Liver (tissue), 3 donors: ENCODE measurements at regions not wholly inside any gene's neighbourhood (a gene's known extent, or its start where the extent isn't known, plus 50 kb on each side); places are given as distances from the start of the nearest gene placed in this dataset.

Experiments
- EGR1 ChIP-seq, 2 donors: IDR thresholded peaks; 2 replicates each; pipeline ENCODE4 v1.6.1; 2016 to 2018; ENCODE audit warnings: antibody characterized with exemption in 2 of 2, low read depth in 2 of 2
- HNF4G ChIP-seq: IDR thresholded peaks from 2 replicates; pipeline ENCODE4 v1.6.1; 2016; ENCODE audit warnings: antibody characterized with exemption
- JUND ChIP-seq, 2 donors: IDR thresholded peaks; 2 replicates each; pipeline ENCODE4 v1.6.1; 2016; ENCODE audit warnings: antibody characterized with exemption in 2 of 2
- NR2F2 ChIP-seq: IDR thresholded peaks from 2 replicates; pipeline ENCODE4 v1.6.1; 2016; ENCODE audit warnings: antibody characterized with exemption
- RAD21 ChIP-seq, 2 donors: IDR thresholded peaks; 2 replicates each; pipeline ENCODE4 v1.6.1; 2016; ENCODE audit warnings: antibody characterized with exemption in 2 of 2, mild to moderate bottlenecking in 2 of 2
- RXRA ChIP-seq, 2 donors: IDR thresholded peaks; 2 replicates each; pipeline ENCODE4 v1.6.1; 2017 to 2018; ENCODE audit warnings: antibody characterized with exemption in 2 of 2, mild to moderate bottlenecking in 1 of 2
- SP1 ChIP-seq: IDR thresholded peaks from 2 replicates; pipeline ENCODE4 v1.6.1; 2018; ENCODE audit warnings: antibody characterized with exemption, mild to moderate bottlenecking
- TAF1 ChIP-seq: conservative IDR thresholded peaks from 2 replicates; pipeline ENCODE4 v1.6.1; 2016; ENCODE audit warnings: antibody characterized with exemption, mild to moderate bottlenecking
- TF ChIP-seq, protein P1 (sequence below): fragments of 150-350 bp; IDR thresholded peaks from 2 replicates; pipeline ENCODE4 v1.5.1; 2017; ENCODE audit warnings: improper control_type of control experiment, low read depth, low read length; ENCODE audit not compliant: missing input control
- TF ChIP-seq, protein P2 (sequence below): IDR thresholded peaks from 2 replicates; pipeline ENCODE4 v1.6.1; 2016; ENCODE audit warnings: antibody characterized with exemption, mild to moderate bottlenecking
- TF ChIP-seq, protein P3 (sequence below): IDR thresholded peaks from 2 replicates; pipeline ENCODE4 v1.6.1; 2016; ENCODE audit warnings: antibody characterized with exemption
- TF ChIP-seq, protein P4 (sequence below): IDR thresholded peaks from 2 replicates; pipeline ENCODE4 v1.6.1; 2016; ENCODE audit warnings: antibody characterized with exemption
- TF ChIP-seq, protein P5 (sequence below): IDR thresholded peaks from 2 replicates; pipeline ENCODE4 v1.6.1; 2016; ENCODE audit warnings: antibody characterized with exemption
- donor health status: healthy.
- donor health status: healthy.

DNA sequence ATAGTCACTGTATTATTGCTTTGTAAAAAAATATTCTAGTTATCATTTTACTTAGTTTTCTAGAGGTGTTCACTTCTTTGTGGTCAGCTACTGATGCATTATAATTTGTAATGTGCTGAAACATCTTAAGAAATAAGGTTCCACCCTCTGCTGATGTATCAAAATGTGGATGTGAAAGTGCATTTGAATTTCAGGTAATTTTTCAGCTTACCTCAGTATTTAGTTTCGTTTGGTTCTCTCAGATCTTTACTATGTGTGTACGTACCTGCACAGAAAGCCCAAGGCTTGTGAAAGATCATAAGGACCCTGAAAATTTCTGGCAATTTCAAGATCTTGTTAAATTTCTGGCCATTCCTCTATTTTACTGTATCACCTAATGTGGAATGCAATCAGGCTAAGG lies 542.3 kb upstream of the TPK1 start:
- TF ChIP-seq, protein P1, sequence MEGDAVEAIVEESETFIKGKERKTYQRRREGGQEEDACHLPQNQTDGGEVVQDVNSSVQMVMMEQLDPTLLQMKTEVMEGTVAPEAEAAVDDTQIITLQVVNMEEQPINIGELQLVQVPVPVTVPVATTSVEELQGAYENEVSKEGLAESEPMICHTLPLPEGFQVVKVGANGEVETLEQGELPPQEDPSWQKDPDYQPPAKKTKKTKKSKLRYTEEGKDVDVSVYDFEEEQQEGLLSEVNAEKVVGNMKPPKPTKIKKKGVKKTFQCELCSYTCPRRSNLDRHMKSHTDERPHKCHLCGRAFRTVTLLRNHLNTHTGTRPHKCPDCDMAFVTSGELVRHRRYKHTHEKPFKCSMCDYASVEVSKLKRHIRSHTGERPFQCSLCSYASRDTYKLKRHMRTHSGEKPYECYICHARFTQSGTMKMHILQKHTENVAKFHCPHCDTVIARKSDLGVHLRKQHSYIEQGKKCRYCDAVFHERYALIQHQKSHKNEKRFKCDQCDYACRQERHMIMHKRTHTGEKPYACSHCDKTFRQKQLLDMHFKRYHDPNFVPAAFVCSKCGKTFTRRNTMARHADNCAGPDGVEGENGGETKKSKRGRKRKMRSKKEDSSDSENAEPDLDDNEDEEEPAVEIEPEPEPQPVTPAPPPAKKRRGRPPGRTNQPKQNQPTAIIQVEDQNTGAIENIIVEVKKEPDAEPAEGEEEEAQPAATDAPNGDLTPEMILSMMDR: no peak
- TF ChIP-seq, protein P2, sequence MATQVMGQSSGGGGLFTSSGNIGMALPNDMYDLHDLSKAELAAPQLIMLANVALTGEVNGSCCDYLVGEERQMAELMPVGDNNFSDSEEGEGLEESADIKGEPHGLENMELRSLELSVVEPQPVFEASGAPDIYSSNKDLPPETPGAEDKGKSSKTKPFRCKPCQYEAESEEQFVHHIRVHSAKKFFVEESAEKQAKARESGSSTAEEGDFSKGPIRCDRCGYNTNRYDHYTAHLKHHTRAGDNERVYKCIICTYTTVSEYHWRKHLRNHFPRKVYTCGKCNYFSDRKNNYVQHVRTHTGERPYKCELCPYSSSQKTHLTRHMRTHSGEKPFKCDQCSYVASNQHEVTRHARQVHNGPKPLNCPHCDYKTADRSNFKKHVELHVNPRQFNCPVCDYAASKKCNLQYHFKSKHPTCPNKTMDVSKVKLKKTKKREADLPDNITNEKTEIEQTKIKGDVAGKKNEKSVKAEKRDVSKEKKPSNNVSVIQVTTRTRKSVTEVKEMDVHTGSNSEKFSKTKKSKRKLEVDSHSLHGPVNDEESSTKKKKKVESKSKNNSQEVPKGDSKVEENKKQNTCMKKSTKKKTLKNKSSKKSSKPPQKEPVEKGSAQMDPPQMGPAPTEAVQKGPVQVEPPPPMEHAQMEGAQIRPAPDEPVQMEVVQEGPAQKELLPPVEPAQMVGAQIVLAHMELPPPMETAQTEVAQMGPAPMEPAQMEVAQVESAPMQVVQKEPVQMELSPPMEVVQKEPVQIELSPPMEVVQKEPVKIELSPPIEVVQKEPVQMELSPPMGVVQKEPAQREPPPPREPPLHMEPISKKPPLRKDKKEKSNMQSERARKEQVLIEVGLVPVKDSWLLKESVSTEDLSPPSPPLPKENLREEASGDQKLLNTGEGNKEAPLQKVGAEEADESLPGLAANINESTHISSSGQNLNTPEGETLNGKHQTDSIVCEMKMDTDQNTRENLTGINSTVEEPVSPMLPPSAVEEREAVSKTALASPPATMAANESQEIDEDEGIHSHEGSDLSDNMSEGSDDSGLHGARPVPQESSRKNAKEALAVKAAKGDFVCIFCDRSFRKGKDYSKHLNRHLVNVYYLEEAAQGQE: no peak
- TF ChIP-seq EGR1 (IDR thresholded peaks at IDR 0.05; ENCODE audit: low read depth in 2 of 2) (no peak), SP1 (no peak), RAD21 (IDR thresholded peaks at IDR 0.05) (no peak), HNF4G (no peak), JUND (IDR thresholded peaks at IDR 0.05) (no peak), TAF1 (no peak), RXRA (IDR thresholded peaks at IDR 0.05) (no peak), NR2F2 (no peak)
- TF ChIP-seq, protein P3, sequence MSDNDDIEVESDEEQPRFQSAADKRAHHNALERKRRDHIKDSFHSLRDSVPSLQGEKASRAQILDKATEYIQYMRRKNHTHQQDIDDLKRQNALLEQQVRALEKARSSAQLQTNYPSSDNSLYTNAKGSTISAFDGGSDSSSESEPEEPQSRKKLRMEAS: no peak
- TF ChIP-seq, protein P4, sequence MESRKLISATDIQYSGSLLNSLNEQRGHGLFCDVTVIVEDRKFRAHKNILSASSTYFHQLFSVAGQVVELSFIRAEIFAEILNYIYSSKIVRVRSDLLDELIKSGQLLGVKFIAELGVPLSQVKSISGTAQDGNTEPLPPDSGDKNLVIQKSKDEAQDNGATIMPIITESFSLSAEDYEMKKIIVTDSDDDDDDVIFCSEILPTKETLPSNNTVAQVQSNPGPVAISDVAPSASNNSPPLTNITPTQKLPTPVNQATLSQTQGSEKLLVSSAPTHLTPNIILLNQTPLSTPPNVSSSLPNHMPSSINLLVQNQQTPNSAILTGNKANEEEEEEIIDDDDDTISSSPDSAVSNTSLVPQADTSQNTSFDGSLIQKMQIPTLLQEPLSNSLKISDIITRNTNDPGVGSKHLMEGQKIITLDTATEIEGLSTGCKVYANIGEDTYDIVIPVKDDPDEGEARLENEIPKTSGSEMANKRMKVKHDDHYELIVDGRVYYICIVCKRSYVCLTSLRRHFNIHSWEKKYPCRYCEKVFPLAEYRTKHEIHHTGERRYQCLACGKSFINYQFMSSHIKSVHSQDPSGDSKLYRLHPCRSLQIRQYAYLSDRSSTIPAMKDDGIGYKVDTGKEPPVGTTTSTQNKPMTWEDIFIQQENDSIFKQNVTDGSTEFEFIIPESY: no peak
- TF ChIP-seq, protein P5, sequence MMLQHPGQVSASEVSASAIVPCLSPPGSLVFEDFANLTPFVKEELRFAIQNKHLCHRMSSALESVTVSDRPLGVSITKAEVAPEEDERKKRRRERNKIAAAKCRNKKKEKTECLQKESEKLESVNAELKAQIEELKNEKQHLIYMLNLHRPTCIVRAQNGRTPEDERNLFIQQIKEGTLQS: no peak
